Mesodermal cell (in vitro differentiated cells): ENCODE measurements at regions not wholly inside any gene's neighbourhood (a gene's known extent, or its start where the extent isn't known, plus 50 kb on each side); places are given as distances from the start of the nearest gene placed in this dataset.

Source experiments
- H3K27ac ChIP-seq: 2 replicates; pipeline ENCODE4 v1.7.0; 2013; ENCODE audit warnings: mild to moderate bottlenecking, low read depth, low read length, moderate library complexity; ENCODE audit not compliant: severe bottlenecking
- H3K36me3 ChIP-seq: 2 replicates; pipeline ENCODE4 v1.7.1; 2013; ENCODE audit warnings: mild to moderate bottlenecking, low read length, moderate library complexity; ENCODE audit not compliant: control insufficient read depth, insufficient read depth
- H3K4me1 ChIP-seq: one replicate; pipeline ENCODE4 v1.7.1; 2013; ENCODE audit warnings: mild to moderate bottlenecking, low read length; ENCODE audit not compliant: insufficient read depth, control insufficient read depth, poor library complexity, severe bottlenecking
- H3K4me3 ChIP-seq: 2 replicates; pipeline ENCODE4 v1.7.0; 2013; ENCODE audit warnings: low read length, control low read depth, mild to moderate bottlenecking; ENCODE audit not compliant: insufficient read depth, poor library complexity, severe bottlenecking; ENCODE audit errors: extremely low read depth
- H3K9me3 ChIP-seq: 2 replicates; pipeline ENCODE4 v1.7.1; 2013; ENCODE audit warnings: mild to moderate bottlenecking, low read length, moderate library complexity; ENCODE audit not compliant: control insufficient read depth
- WGBS, 2 experiments: methylation state at CpG; one replicate each; pipeline ENCODE4 v1.1.5; 2013; ENCODE audit warnings: missing lambda C conversion rate in 2 of 2; ENCODE audit not compliant: insufficient coverage in 2 of 2; 5-methylcytosine and 5-hydroxymethylcytosine counted together

DNA sequence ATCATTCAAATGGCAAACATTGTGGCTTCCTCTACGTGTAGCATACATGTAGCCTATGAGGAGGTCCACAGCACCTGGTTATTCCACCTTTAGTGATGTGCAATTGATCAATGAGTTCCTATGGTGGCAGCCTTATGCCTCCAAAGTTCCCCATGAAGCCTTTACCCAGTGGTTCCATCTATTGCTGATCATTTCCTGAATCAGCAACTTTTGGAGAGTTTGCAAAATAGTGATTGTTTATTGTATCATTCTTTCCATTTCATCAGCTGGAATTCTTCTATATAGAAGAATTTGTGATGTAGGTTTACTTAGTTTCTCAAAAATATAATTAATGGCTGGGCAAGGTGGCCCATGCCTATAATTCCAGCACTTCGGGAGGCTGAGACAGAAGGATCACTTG lies 380.2 kb upstream of the MKI67 start:
- Histone ChIP-seq H3K4me1 (no peaks in the 10 kb centered on the region), H3K27ac (no peak overlapping the region), H3K9me3 (no peaks in the 10 kb centered on the region), H3K36me3 (no peaks in the 10 kb centered on the region), H3K4me3 (no peak overlapping the region)
- 80 to 100% methylated on average over 1 of the region's 2 CpGs for WGBS, 2 experiments

DNA sequence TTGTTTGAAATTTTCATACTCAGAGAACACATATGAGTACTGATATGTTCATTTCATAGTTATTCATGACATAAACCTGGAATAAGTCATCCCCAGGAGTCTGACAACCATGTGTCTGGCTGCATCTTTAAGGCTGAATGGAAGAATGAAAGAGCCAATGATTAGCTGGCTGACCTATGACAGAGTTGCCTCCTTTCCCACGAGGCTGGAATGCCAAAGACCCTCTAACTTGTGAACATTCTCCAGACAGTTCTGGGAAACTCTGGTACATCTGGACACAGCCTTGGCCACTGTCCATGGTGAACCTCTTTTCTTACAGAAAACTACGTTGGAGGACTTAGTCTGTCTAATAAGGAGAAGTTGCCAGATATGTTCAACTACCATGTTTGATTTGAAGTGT lies 380.8 kb upstream of the MKI67 start:
- WGBS, 2 experiments, result 44 to 54% methylated on average over 1 of the region's 2 CpGs
- Histone ChIP-seq H3K4me1 (no peaks in the 10 kb centered on the region), H3K9me3 (no peaks in the 10 kb centered on the region), H3K27ac (no peak overlapping the region), H3K4me3 (no peak overlapping the region), H3K36me3 (no peaks in the 10 kb centered on the region)

DNA sequence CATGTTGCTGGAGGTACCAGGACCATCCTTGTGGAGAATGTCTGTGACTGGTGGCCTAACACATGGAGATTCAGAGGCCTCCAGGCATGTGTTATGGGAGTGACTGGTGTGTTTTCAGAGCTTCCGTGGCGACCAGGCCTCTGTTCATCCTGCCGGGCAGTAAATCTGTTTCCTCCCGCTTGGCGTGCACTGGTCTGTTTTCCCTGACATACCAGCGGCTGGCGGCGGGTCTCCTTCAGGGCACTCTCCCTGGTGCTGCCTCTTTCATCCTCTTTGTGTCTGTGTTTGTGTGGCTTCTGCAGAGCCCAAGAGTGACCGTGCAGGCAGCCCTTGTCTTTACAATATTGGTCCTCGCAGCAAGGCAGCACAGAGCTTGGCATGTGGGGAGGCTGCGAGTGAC lies 385.1 kb upstream of the MKI67 start:
- Histone ChIP-seq H3K4me3 (no peak overlapping the region), H3K9me3 (no peaks in the 10 kb centered on the region), H3K4me1 (no peaks in the 10 kb centered on the region), H3K27ac (no peak overlapping the region), H3K36me3 (no peaks in the 10 kb centered on the region)
- WGBS, 2 experiments, result 85 to 93% methylated on average over 8 to 11 of the region's 11 CpGs

DNA sequence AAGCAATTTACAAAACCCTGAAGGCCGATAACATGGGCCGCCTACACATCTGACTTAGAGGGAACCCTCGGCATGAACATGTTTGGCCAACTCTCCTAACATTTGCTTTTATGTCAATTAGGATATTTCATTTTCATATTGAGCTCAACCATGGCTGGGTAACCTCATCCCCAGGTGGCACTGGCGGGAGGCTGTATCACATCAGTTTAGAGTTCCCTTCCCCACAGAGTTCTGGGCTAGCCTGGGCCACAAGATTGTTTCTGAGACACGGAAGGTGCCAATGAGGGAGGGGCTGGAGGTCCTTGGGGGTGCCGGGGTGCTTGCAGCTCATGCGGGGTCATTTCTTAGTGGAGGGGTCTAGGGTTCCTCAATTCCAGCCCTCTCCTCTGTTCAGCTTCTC lies 386.5 kb upstream of the MKI67 start:
- no peak overlapping the region for H3K27ac ChIP-seq
- H3K4me1 ChIP-seq, result no peaks in the 10 kb centered on the region
- H3K36me3 ChIP-seq, result no peaks in the 10 kb centered on the region
- WGBS, 2 experiments, result 94% methylated on average over 3 of the region's 7 CpGs; no CpG with 5 or more reads in 1 of the 2 experiments
- no peak overlapping the region for H3K4me3 ChIP-seq
- H3K9me3 ChIP-seq, result no peaks in the 10 kb centered on the region

DNA sequence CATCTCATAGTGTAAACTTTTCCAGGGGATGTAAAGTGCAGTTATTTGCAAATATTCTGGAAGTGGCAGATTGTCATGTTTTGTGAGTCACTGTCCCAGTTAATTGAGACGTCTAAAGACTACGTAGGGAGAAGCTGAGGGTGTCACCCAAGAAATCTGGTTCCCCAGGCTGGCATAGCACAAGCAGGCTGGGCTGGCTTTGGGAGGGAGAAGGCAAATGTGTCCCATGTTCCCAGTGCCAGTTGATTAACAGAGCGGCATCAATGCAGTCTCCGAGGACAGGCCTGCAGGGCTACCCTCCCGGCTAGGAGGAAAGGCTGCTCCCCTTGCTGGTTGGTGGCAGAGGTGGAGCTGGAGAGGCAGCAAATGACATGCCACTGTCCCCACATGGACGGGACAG lies 388.3 kb upstream of the MKI67 start:
- Histone ChIP-seq H3K9me3 (no peaks in the 10 kb centered on the region), H3K4me1 (peaks cover 7% of the 10 kb centered on the region), H3K36me3 (no peaks in the 10 kb centered on the region), H3K27ac (no peak overlapping the region), H3K4me3 (no peak overlapping the region)
- 83 to 84% methylated on average over 5 to 6 of the region's 6 CpGs for WGBS, 2 experiments

DNA sequence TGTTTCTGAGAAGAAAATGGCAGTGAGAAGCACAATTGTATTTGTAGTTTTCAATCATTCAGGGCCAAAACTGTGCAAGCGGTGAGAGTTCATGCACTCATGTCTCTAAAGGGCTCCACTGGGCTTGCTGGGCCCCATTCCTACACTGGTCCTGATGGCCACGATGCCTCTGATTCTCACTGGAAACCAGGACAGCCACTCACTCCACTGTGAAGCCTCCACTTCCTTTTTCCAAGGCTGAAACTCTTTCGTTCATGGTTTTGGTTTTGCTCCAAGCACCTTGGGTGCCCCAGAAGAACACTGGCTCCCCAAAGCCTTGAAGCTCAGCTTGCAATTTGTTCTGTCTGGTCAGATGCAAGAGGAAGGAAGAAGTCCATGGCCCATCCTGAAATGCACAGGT lies 390.0 kb upstream of the MKI67 start:
- H3K27ac ChIP-seq, result no peak overlapping the region
- H3K4me3 ChIP-seq, result no peak overlapping the region
- peaks cover 7% of the 10 kb centered on the region for H3K4me1 ChIP-seq
- 95 to 97% methylated on average over 2 to 3 of the region's 3 CpGs for WGBS, 2 experiments
- H3K36me3 ChIP-seq, result no peaks in the 10 kb centered on the region
- no peaks in the 10 kb centered on the region for H3K9me3 ChIP-seq

DNA sequence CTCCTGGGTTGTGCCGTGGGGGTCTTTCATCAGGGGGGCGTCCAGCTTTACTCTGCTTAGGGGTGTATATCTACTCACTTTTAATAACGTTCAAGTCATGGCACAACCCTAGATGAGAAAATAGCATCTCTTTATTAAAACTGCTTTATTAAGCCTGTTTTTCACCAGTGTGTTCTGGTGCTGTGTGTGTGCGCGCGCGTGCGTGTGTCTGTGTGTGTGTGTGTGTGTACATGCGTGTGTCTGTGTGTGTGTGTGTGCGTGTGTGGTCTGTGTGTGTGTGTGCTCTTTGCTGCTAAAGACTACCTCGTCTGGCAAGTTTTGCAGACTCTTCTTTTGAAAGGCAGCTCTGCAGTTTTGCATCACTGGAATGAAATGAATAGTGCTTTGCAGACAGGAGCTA lies 390.9 kb upstream of the MKI67 start:
- Histone ChIP-seq H3K27ac (no peak overlapping the region), H3K36me3 (no peaks in the 10 kb centered on the region), H3K4me1 (peaks cover 7% of the 10 kb centered on the region), H3K4me3 (no peak overlapping the region), H3K9me3 (no peaks in the 10 kb centered on the region)
- WGBS, 2 experiments, result 90 to 100% methylated on average over 1 to 8 of the region's 11 CpGs

DNA sequence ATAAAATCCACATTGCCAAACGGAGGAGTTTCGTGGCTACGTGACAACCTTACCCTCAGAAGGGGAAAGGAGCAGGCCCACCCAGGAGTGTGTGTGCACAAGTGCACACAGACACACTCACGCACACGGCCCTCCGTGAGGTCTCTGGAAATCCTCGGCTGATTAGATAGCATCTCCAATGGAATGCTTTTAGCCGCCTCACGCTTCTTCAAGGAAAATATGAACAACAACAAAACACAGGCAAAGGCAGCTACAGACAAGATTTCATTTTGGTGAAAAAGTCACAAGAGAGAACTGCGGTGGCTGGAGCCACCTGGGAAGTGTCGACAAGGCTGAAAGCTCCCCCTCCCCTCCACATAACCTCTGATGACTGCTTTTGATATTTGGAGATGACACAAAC lies 391.8 kb upstream of the MKI67 start:
- H3K9me3 ChIP-seq, result no peaks in the 10 kb centered on the region
- peak overlapping the region; percentile 71 for H3K27ac ChIP-seq
- no peaks in the 10 kb centered on the region for H3K36me3 ChIP-seq
- WGBS, 2 experiments, result 79 to 88% methylated on average over 7 to 11 of the region's 11 CpGs
- peaks cover 7% of the 10 kb centered on the region for H3K4me1 ChIP-seq
- no peak overlapping the region for H3K4me3 ChIP-seq

DNA sequence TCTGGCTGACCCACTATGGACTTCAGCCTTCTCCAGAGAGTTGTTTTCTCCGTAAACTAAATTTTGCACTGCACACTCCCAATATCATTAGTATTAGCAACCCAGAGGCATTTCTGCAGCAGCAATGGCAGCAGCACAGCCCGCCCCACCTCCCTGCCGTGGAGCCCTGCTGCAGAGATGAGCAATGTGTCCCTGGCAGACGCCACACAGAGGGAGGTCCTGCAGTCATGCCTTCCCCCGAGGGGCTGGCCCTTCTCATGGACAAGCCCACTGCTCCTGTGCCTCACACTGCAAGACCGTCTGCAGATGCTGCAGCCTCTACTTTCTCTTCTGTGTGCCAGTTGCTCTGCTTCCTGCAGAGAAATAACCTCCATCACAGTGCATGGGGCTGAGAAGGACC lies 393.4 kb upstream of the MKI67 start:
- WGBS, 2 experiments, result 75 to 86% methylated on average over 5 to 6 of the region's 6 CpGs
- Histone ChIP-seq H3K36me3 (no peaks in the 10 kb centered on the region), H3K9me3 (no peaks in the 10 kb centered on the region), H3K4me1 (peaks cover 7% of the 10 kb centered on the region), H3K4me3 (no peak overlapping the region), H3K27ac (no peak overlapping the region)

DNA sequence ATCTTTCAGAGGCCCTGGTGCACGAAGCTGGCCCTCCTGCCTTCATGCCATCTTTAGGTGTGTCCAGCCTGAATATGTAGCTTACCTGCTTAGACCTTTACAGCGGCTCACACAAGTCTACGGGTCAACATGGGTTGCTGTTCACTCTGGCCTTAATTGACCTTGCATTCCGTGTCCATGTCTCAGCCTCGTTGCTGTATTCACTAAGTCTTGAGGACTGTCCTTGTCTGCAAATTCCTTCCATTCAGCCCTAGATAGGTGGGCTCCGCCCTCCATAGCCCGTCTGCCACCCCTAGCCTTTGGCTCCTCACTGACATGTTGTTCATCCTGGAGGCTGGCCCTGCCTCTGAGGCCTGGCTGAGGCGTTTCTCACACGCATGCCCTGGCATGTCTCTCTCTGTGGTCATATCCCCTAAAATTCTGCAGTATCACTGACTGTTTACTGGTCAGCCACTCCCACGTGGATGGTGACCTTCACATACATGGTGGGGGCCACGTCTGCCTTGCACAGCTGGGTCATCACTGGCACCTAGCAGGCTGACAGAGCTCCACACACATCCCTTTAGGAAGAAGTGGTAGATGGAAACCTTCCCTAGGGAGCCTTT lies 394.1 kb upstream of the MKI67 start:
- no peak overlapping the region for H3K27ac ChIP-seq
- no peaks in the 10 kb centered on the region for H3K9me3 ChIP-seq
- H3K4me1 ChIP-seq, result peaks cover 7% of the 10 kb centered on the region
- 92 to 95% methylated on average over 10 of the region's 11 CpGs for WGBS, 2 experiments
- H3K4me3 ChIP-seq, result no peak overlapping the region
- no peaks in the 10 kb centered on the region for H3K36me3 ChIP-seq

DNA sequence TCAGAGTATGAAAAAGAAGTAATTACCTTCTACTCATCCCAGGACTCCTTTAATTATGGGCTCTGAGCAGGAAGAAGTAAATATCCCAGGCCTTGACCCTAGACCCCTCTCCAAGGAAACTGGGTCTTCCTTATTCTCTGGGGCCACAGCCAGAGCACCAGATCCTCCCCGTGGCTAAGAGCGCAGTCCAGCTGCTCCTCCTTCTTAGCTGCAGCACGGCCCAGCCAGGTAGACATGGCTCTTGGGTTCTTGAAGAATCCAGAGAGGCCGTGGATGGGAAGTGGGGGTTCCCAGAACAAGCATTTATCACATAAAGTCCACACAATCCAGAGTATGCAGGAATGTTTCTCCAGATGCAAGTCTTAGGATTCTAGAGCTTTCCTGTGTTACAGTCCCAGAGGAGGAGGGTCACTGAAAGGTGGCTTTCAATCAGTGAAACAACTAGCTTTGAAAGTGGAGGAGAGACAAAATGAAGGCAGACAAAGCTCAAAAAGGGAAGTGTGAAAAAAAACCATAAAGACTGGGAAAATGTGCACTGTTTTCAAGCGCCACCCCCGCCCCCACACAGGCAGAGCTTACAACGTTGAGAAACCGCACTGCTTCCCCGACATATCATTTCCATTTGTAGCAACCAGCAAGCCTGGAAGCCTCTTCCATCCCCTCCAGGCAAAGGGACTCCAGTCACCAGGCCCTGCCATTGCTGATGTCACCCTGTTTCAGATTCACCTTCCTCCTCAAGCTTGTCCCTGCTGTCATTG lies 396.5 kb upstream of the MKI67 start:
- Histone ChIP-seq H3K9me3 (no peaks in the 10 kb centered on the region), H3K4me1 (peaks cover 7% of the 10 kb centered on the region), H3K4me3 (no peak overlapping the region), H3K36me3 (no peaks in the 10 kb centered on the region), H3K27ac (no peak overlapping the region)
- 92 to 95% methylated on average over 5 to 8 of the region's 9 CpGs for WGBS, 2 experiments
